GM23338 (cell line): ENCODE measurements at regions not wholly inside any gene's neighbourhood (a gene's known extent, or its start where the extent isn't known, plus 50 kb on each side); places are given as distances from the start of the nearest gene placed in this dataset.
A peak's percentile ranks its signal among the peaks of the same experiment; 100 is the strongest.

Source experiments
- ATAC-seq: fragments of 200-7000 bp; cut with Tn5 transposase; 3 replicates; pipeline ENCODE4 v1.9.1; 2020
- DNase-seq: peaks from one replicate; pipeline ENCODE4 v3.0.0-alpha.2; 2015; ENCODE audit warnings: low spot score
- H2AFZ ChIP-seq: fragments of 200-600 bp; sonication (generic); 2 replicates; pipeline ENCODE4 v1.8.0; 2016; ENCODE audit warnings: antibody characterized with exemption, mild to moderate bottlenecking, moderate library complexity
- H3F3A ChIP-seq: fragments of 200-600 bp; sonication (generic); replicated peaks from 2 replicates; pipeline ENCODE4 v1.8.0; 2017; ENCODE audit warnings: antibody characterized with exemption, mixed run types, low read depth
- H3K27ac ChIP-seq: fragments of 200-600 bp; sonication (generic); 2 replicates; pipeline ENCODE4 v1.6.1; 2016; ENCODE audit warnings: low read depth
- H3K27me3 ChIP-seq: fragments of 200-600 bp; sonication (generic); 2 replicates; pipeline ENCODE4 v1.8.0; 2016; ENCODE audit warnings: mild to moderate bottlenecking, mixed run types, moderate library complexity; ENCODE audit not compliant: insufficient read depth
- H3K36me3 ChIP-seq: fragments of 200-600 bp; sonication (generic); 2 replicates; pipeline ENCODE4 v1.8.0; 2016; ENCODE audit warnings: mild to moderate bottlenecking; ENCODE audit not compliant: insufficient read depth
- H3K4me1 ChIP-seq: fragments of 200-600 bp; sonication (generic); 2 replicates; pipeline ENCODE4 v1.8.0; 2016; ENCODE audit warnings: mild to moderate bottlenecking, moderate library complexity; ENCODE audit not compliant: insufficient read depth
- H3K4me2 ChIP-seq: fragments of 200-600 bp; sonication (generic); 2 replicates; pipeline ENCODE4 v1.7.1; 2017; ENCODE audit warnings: mixed run types
- H3K4me3 ChIP-seq: fragments of 200-600 bp; sonication (generic); 2 replicates; pipeline ENCODE4 v1.6.1; 2016; ENCODE audit warnings: mixed run types
- H3K79me2 ChIP-seq: fragments of 200-600 bp; sonication (generic); replicated peaks from 2 replicates; pipeline ENCODE4 v1.8.0; 2017; ENCODE audit warnings: mild to moderate bottlenecking; ENCODE audit not compliant: insufficient read depth
- H3K9me2 ChIP-seq: fragments of 200-600 bp; sonication (generic); 2 replicates; pipeline ENCODE4 v1.8.0; 2017; ENCODE audit not compliant: insufficient read depth
- H4K20me1 ChIP-seq: fragments of 200-600 bp; sonication (generic); replicated peaks from 2 replicates; pipeline ENCODE4 v1.8.0; 2017; ENCODE audit warnings: mild to moderate bottlenecking; ENCODE audit not compliant: insufficient read depth
- H3K27ac Mint-ChIP-seq: 2 replicates; pipeline ENCODE4 v1.8.0; 2020; ENCODE audit warnings: inconsistent platforms, mild to moderate bottlenecking, moderate library complexity, mixed read lengths
- H3K27me3 Mint-ChIP-seq: 3 replicates; pipeline ENCODE4 v1.8.0; 2022; ENCODE audit warnings: low read depth, mild to moderate bottlenecking, moderate library complexity, mixed read lengths, inconsistent platforms; ENCODE audit not compliant: insufficient read depth, poor library complexity
- H3K36me3 Mint-ChIP-seq: 3 replicates; pipeline ENCODE4 v1.8.0; 2021; ENCODE audit warnings: low read depth, mild to moderate bottlenecking, inconsistent platforms, moderate library complexity, mixed read lengths
- H3K4me1 Mint-ChIP-seq: 3 replicates; pipeline ENCODE4 v1.8.0; 2020; ENCODE audit warnings: mild to moderate bottlenecking, inconsistent platforms, mixed read lengths
- H3K4me3 Mint-ChIP-seq: 3 replicates; pipeline ENCODE4 v1.8.0; 2021; ENCODE audit warnings: moderate library complexity, mild to moderate bottlenecking, inconsistent platforms, mixed read lengths
- H3K9me3 Mint-ChIP-seq: 3 replicates; pipeline ENCODE4 v1.8.0; 2020; ENCODE audit warnings: moderate library complexity, mild to moderate bottlenecking, inconsistent platforms, mixed read lengths
- EZH2 ChIP-seq: fragments of 200-600 bp; sonication (generic); IDR thresholded peaks from one replicate; pipeline ENCODE4 v1.8.0; 2017; ENCODE audit warnings: antibody characterized with exemption, mild to moderate bottlenecking, low read depth; ENCODE audit not compliant: unreplicated experiment
- EZH2phosphoT487 ChIP-seq: fragments of 200-600 bp; sonication (generic); IDR thresholded peaks from one replicate; pipeline ENCODE4 v1.8.1; 2018; ENCODE audit warnings: antibody characterized with exemption; ENCODE audit not compliant: unreplicated experiment
- JUNB ChIP-seq: IDR thresholded peaks from one replicate; pipeline ENCODE4 v1.6.1; 2016; ENCODE audit warnings: antibody characterized with exemption; ENCODE audit not compliant: unreplicated experiment
- STAT1 ChIP-seq: IDR thresholded peaks from one replicate; pipeline ENCODE4 v1.6.1; 2016; ENCODE audit warnings: antibody characterized with exemption; ENCODE audit not compliant: unreplicated experiment
- ZNF114 ChIP-seq: fragments of 250-450 bp; sonication (Bioruptor Pico); IDR thresholded peaks from 2 replicates; pipeline ENCODE4 v1.5.0; 2020; ENCODE audit warnings: mild to moderate bottlenecking, moderate library complexity
- TF ChIP-seq, protein P1 (sequence below), 2 experiments: fragments of 200-600 bp in 1 of 2; sonication (generic) in 1 of 2; conservative IDR thresholded peaks; 2 replicates each; pipeline versions ENCODE4 v1.5.1 to v1.6.1; 2016 to 2017; ENCODE audit warnings: antibody characterized with exemption in 2 of 2, low read depth in 2 of 2, mild to moderate bottlenecking in 2 of 2, moderate library complexity in 1 of 2
- TF ChIP-seq, protein P2 (sequence below): IDR thresholded peaks from one replicate; pipeline ENCODE4 v1.6.1; 2018; ENCODE audit warnings: antibody characterized with exemption; ENCODE audit not compliant: unreplicated experiment

DNA sequence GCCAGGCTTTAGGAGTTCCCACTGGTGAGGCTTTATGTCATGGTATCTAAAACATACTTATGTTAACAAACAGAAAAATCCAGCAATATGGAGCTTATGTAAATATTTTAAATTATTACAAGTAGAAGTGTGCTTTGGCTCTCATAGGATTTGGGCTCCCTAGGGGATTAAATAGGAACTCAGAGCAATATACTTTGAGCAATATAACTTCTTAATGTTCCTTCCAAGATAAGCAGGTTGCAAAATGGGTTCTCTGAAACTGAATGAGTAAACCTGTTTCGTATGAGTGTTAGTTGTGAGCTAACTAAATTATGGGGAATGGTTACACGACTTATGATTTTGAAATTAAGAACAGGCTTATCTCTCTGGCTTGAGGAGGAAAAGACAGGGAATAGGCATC lies 366.1 kb upstream of the ZNF385D start:
- no peak overlapping the region for H2AFZ ChIP-seq
- no peaks in the 10 kb centered on the region for H4K20me1 ChIP-seq
- ATAC-seq (no peak), DNase-seq (no peak)
- no peaks in the 10 kb centered on the region for H3K79me2 ChIP-seq
- no peaks in the 10 kb centered on the region for H3K27me3 Mint-ChIP-seq
- no peaks in the 10 kb centered on the region for H3K4me1 ChIP-seq
- H3K4me3 ChIP-seq = no peak overlapping the region
- H3K27ac ChIP-seq = no peak overlapping the region
- no peak overlapping the region for H3K27ac Mint-ChIP-seq
- peaks cover 3% of the 10 kb centered on the region; the same call in 2 of the 3 replicates for H3K4me1 Mint-ChIP-seq
- no peaks in the 10 kb centered on the region for H3K36me3 ChIP-seq
- no peak overlapping the region for H3K4me3 Mint-ChIP-seq
- no peaks in the 10 kb centered on the region for H3F3A ChIP-seq
- H3K4me2 ChIP-seq = no peak overlapping the region
- H3K9me2 ChIP-seq = no peaks in the 10 kb centered on the region
- no peaks in the 10 kb centered on the region for H3K27me3 ChIP-seq
- H3K36me3 Mint-ChIP-seq = no peaks in the 10 kb centered on the region
- no peaks in the 10 kb centered on the region for H3K9me3 Mint-ChIP-seq
- TF ChIP-seq, protein P1, sequence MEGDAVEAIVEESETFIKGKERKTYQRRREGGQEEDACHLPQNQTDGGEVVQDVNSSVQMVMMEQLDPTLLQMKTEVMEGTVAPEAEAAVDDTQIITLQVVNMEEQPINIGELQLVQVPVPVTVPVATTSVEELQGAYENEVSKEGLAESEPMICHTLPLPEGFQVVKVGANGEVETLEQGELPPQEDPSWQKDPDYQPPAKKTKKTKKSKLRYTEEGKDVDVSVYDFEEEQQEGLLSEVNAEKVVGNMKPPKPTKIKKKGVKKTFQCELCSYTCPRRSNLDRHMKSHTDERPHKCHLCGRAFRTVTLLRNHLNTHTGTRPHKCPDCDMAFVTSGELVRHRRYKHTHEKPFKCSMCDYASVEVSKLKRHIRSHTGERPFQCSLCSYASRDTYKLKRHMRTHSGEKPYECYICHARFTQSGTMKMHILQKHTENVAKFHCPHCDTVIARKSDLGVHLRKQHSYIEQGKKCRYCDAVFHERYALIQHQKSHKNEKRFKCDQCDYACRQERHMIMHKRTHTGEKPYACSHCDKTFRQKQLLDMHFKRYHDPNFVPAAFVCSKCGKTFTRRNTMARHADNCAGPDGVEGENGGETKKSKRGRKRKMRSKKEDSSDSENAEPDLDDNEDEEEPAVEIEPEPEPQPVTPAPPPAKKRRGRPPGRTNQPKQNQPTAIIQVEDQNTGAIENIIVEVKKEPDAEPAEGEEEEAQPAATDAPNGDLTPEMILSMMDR (conservative IDR thresholded peaks at IDR 0.05; ENCODE audit: low read depth in 2 of 2) = no peak

DNA sequence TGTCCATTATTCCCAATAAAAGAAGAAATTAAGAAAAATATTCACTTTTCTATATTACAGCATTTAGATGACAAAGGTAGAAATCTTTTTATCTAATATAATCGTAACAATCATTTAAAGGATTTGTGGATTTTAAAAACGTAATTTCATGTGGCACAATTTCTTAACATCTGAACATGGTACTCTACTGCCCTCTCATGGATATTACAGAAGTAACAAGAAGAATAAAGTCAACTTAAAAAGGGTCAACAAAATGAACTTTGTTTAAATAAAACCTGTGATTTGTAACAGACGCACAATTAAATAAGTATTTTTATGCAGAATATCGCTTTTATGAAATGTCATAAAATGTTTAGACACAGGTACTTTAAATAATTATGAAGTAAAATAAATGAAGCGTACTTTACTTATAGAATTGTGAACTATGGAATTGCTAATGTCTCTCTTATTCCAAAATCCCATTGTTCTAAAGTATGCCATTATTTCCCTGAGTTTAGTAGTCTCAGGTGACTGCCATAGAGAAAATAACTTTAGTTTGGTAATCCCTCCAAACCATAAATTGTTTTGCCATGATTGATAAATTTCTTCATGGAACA lies 366.8 kb upstream of the ZNF385D start:
- Mint-ChIP-seq H3K4me3 (no peak overlapping the region), H3K9me3 (no peaks in the 10 kb centered on the region), H3K4me1 (peaks cover 3% of the 10 kb centered on the region; the same call in 2 of the 3 replicates), H3K36me3 (no peaks in the 10 kb centered on the region), H3K27ac (no peak overlapping the region), H3K27me3 (no peaks in the 10 kb centered on the region)
- Histone ChIP-seq H3K4me1 (no peaks in the 10 kb centered on the region), H3K4me3 (no peak overlapping the region), H4K20me1 (no peaks in the 10 kb centered on the region), H3K79me2 (no peaks in the 10 kb centered on the region), H3K36me3 (no peaks in the 10 kb centered on the region), H3F3A (no peaks in the 10 kb centered on the region), H3K9me2 (no peaks in the 10 kb centered on the region), H2AFZ (no peak overlapping the region), H3K4me2 (no peak overlapping the region), H3K27ac (no peak overlapping the region), H3K27me3 (no peaks in the 10 kb centered on the region)
- TF ChIP-seq EZH2 = no peak
- TF ChIP-seq, protein P1 (conservative IDR thresholded peaks at IDR 0.05; ENCODE audit: low read depth in 2 of 2) = peak in 1 of 2 experiments; percentile 82; a peak in 3 of 4 replicates
- DNase-seq (peak; percentile 61), ATAC-seq (no peak)

DNA sequence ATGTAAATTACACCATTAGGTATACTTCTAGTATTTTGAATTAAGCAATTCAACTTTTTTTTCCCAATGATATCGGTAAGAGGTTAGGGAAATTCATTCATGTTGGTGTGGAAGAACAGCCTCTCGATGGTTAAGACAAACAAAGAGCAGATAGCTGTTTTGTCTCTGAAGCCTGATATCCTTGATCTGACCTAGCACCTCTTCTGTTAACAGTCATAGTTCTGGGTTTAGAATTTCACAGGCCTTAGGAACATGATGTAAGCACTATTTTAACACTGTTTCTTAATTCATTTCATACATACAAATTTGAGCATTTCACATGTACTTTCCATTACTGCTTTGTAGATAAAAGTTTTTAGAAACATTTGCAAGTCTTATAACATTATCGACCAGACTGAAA lies 367.5 kb upstream of the ZNF385D start:
- Mint-ChIP-seq H3K4me1 (peaks cover 3% of the 10 kb centered on the region; the same call in 2 of the 3 replicates), H3K36me3 (no peaks in the 10 kb centered on the region), H3K27me3 (no peaks in the 10 kb centered on the region), H3K27ac (no peak overlapping the region), H3K9me3 (no peaks in the 10 kb centered on the region), H3K4me3 (no peak overlapping the region)
- Histone ChIP-seq H3K27me3 (no peaks in the 10 kb centered on the region), H3K79me2 (no peaks in the 10 kb centered on the region), H4K20me1 (no peaks in the 10 kb centered on the region), H3K27ac (no peak overlapping the region), H3F3A (no peaks in the 10 kb centered on the region), H3K4me3 (no peak overlapping the region), H3K4me2 (no peak overlapping the region), H2AFZ (no peak overlapping the region), H3K4me1 (no peaks in the 10 kb centered on the region), H3K36me3 (no peaks in the 10 kb centered on the region), H3K9me2 (no peaks in the 10 kb centered on the region)
- ATAC-seq (no peak), DNase-seq (no peak)
- TF ChIP-seq STAT1 = no peak
- TF ChIP-seq JUNB = no peak
- TF ChIP-seq EZH2 = no peak
- TF ChIP-seq, protein P2, sequence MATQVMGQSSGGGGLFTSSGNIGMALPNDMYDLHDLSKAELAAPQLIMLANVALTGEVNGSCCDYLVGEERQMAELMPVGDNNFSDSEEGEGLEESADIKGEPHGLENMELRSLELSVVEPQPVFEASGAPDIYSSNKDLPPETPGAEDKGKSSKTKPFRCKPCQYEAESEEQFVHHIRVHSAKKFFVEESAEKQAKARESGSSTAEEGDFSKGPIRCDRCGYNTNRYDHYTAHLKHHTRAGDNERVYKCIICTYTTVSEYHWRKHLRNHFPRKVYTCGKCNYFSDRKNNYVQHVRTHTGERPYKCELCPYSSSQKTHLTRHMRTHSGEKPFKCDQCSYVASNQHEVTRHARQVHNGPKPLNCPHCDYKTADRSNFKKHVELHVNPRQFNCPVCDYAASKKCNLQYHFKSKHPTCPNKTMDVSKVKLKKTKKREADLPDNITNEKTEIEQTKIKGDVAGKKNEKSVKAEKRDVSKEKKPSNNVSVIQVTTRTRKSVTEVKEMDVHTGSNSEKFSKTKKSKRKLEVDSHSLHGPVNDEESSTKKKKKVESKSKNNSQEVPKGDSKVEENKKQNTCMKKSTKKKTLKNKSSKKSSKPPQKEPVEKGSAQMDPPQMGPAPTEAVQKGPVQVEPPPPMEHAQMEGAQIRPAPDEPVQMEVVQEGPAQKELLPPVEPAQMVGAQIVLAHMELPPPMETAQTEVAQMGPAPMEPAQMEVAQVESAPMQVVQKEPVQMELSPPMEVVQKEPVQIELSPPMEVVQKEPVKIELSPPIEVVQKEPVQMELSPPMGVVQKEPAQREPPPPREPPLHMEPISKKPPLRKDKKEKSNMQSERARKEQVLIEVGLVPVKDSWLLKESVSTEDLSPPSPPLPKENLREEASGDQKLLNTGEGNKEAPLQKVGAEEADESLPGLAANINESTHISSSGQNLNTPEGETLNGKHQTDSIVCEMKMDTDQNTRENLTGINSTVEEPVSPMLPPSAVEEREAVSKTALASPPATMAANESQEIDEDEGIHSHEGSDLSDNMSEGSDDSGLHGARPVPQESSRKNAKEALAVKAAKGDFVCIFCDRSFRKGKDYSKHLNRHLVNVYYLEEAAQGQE = no peak
- no peak for TF ChIP-seq EZH2phosphoT487
- no peak for TF ChIP-seq ZNF114 (CRISPR knock-in tag)
